HG02571 (cell line): ENCODE measurements at regions not wholly inside any gene's neighbourhood (a gene's known extent, or its start where the extent isn't known, plus 50 kb on each side); places are given as distances from the start of the nearest gene placed in this dataset.

Experiments
- ATAC-seq: cut with Tn5 transposase; IDR thresholded peaks from one replicate; pipeline ENCODE4 v1.9.1; 2021; ENCODE audit warnings: mild to moderate bottlenecking, moderate library complexity; ENCODE audit not compliant: unreplicated experiment

- no peak for ATAC-seq
These were observed 231.8 kb downstream of the PIK3R1 start for GRCh38 chr5:68447136-68447929.

- no peak for ATAC-seq
These were observed 233.8 kb downstream of the PIK3R1 start for GRCh38 chr5:68449380-68449779.

GRCh38 chr5:68450245-68450852 is 234.8 kb downstream of the PIK3R1 start:
- no peak for ATAC-seq

GRCh38 chr5:68452286-68452685 is 236.7 kb downstream of the PIK3R1 start:
- no peak for ATAC-seq

GRCh38 chr5:68454172-68454571 is 238.6 kb downstream of the PIK3R1 start:
- no peak for ATAC-seq

DNA sequence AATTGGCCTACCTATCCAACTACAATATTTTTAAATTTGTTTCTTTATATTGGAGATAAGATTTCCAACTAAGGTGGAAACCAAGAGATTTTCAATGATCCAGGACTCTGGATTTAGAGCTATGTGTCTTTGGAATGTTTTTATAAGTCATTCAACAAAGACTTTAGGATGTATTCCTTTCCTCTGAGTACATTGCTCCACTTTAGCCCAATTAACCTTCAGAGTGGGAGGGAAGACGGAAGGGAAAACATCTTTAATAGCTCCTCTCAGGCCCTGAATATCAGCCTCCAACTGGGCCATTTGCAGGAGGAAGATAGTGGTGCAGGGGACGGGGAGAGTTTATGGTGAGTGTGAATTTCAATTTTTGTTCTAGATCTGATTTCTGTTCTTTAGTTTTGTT is 239.2 kb downstream of the PIK3R1 start:
- ATAC-seq: no peak

DNA sequence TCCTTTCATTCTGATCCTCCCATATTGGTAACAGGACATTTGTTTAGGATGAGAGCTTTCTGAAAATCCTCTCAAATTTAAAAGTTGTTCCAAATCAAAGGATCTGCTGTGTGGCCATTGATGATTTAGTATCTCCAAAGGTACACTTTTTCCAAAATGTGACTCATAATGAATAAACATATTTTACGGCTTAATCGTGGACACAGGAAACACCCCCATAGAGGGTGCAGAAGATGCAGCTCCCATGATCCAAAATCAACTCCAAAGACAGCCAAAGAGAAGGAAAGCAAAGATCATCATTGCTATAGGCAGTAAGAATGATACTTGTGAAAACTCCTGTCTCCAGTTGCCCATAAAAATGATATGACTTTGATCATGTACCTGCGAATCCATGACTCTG is 239.7 kb downstream of the PIK3R1 start:
- ATAC-seq: no peak

DNA sequence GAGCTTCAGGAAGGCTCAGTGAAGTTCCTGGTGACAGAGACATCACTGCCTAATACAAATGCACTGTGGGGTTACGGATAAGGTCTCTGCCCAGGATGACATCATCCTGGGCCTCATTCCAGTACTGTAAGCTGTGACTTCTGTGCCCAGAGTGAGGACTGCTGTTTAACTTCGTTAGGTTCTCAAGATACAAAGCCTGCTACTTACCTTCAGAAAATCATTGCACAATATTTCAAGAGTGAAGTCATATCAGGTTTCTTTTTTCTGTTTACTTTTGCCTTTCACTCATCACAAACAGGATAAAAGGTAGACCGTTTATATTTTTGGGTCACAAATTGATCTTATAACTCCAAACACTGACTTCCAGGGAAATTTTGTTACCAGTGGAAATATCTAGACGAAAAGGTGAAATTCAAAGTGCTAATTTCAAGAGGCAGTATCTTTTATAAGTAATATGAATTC is 241.2 kb downstream of the PIK3R1 start:
- ATAC-seq: no peak

GRCh38 chr5:68457285-68457684 is 241.7 kb downstream of the PIK3R1 start:
- ATAC-seq: no peak

- ATAC-seq: no peak
These were observed 243.0 kb downstream of the PIK3R1 start for GRCh38 chr5:68458416-68459021.

- ATAC-seq: no peak
These were observed 243.7 kb downstream of the PIK3R1 start for GRCh38 chr5:68459093-68459809.

- no peak for ATAC-seq
These were observed 244.2 kb downstream of the PIK3R1 start for GRCh38 chr5:68459810-68460139.

DNA sequence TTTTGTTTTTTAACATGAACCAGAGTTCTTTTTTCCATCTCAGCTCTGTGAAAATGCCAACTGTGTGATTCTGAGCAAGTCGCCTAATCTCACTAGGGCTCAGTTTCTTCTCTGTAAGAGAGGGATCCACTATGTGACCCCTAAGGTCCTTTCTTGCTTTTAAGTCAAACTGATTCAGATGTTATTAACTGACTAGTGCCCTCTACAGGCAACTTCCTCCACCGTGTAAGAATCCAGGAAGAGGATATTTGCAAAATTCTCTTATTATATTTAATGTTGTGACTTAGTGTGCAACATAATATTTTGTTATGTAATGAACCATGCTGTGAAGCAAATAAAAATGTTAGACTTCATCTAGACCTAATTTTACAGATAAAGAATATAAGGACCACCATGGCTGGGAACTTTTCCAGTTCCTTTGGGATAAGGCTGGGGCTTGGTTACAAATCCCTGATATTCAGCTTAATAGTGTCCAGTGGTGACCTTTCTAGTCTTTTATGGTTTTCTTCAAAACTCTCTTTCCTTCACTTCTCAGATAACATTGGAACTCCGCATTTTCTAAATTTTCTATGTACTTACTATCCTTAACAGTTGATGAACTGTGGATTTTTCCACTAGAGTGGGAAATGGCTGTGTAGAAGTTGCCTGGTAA is 244.7 kb downstream of the PIK3R1 start:
- ATAC-seq: peak; percentile 58

- ATAC-seq: no peak
These were observed 248.1 kb downstream of the PIK3R1 start for GRCh38 chr5:68463606-68464005.

- ATAC-seq: no peak
These were observed 248.9 kb downstream of the PIK3R1 start for GRCh38 chr5:68464424-68464823.

DNA sequence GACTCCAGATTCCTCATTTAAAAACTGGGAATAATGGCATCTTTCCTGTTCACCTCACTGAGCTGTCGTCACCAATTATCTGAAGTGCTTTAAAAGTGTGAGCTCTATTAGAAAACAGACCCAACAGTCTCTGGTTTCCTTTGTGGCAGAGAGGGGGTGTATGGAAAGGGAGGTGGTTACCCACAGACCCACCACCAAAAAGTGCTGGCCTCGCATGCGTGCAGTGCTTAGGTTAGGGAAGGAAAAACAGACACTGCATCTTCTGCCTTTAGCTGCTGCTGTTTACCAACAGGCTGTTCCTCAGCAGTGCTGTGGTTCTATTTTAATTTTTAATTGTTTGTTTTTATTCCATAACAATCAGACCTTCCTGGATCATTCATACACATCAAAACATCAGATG is 249.6 kb downstream of the PIK3R1 start:
- no peak for ATAC-seq

DNA sequence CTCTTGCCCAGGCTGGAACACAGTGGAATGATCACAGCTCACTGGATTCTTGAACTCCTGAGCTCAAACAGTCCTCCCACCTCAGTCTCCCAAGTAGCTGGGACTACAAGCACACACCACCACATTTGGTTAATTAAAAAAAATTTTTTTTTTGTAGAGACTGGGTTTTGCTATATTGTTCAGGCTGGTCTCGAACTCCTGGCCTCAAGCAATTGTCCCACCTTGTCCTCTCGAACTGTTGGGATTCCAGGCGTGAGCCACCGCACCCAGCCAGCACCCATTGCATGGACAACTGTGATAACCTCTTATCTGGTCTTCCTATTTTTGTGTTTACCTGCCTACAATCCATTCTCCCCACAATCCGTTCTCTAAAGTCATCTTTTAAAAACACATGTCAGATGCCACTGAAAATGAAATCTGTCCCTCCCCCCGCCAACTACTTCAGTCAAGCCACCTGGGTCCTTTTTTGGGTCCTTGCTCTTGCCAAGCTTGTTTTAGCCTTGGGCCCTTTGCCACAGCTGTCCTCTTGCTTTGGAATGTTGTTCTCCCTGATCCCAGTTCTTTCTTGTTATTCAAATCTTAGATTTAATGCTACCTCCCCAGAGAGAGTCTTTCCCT is 250.5 kb downstream of the PIK3R1 start:
- no peak for ATAC-seq

- no peak for ATAC-seq
These were observed 251.7 kb downstream of the PIK3R1 start for GRCh38 chr5:68467208-68467607.

DNA sequence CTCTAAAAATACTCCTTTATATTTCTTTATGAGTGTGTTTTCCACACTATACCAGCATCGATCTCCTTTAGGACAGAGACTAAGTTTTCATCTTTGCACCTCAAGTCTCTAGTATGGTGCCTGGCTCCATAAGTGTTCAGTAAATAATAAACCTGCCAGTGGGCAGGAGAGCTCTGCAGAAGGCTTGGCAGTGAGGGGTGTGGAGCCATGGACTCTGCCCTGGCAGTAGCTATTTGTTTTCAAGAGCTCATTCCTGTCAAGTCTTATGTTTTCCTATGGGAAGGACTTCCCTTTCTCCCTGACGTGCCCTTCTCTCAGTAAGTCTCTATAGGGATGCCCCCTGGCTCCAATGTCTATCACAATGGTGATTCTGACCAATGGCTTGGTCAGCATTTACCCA is 252.2 kb downstream of the PIK3R1 start:
- no peak for ATAC-seq

DNA sequence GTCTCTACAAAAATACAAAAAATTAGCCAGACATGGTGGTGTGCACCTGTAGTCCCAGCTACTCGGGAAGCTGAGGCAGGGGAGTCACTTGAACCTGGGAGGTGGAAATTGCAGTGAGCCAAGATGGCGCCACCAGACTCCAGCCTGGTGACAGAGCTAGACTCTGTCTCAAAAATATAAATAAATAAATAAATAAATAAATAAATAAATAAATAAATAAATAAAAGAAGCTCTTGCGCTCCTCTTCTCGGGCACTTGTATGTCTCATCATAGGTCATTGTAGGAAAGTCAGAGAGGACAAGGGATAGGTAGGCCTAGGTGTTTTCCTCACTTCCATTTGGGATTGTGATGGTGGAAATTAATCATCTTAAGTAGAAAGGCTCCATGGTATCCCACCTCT is 252.8 kb downstream of the PIK3R1 start:
- no peak for ATAC-seq
